Activated CD4-positive, alpha-beta memory T cell treated with anti-CD3 and anti-CD28 coated beads, Interleukin-2, amount 10 ng/mL, durations not matched to agents 7 days and 5 days (primary cell): ENCODE measurements at regions not wholly inside any gene's neighbourhood (a gene's known extent, or its start where the extent isn't known, plus 50 kb on each side); places are given as distances from the start of the nearest gene placed in this dataset.
A peak's percentile ranks its signal among the peaks of the same experiment; 100 is the strongest.
"Not testable (repeated sequence)": the region's sequence is repeated elsewhere in the genome, so short reads cannot be mapped to it uniquely, and the experiment has no call there.

Source experiments
- CTCF ChIA-PET: fragments of 350-600 bp; sonication (Branson Sonifier 250); formaldehyde crosslinking; loops from one replicate; lab custom pipeline; 2021; ENCODE audit warnings: antibody characterized with exemption, inconsistent platforms; lab: Charles Lee
- POLR2A ChIA-PET: fragments of 350-600 bp; sonication (Branson Sonifier 250); formaldehyde crosslinking; loops from one replicate; lab custom pipeline; 2021; ENCODE audit warnings: antibody characterized with exemption; lab: Charles Lee
- DNase-seq: peaks from one replicate; pipeline ENCODE4 v3.0.0-alpha.2; 2020
- H3K27ac Mint-ChIP-seq: one replicate; pipeline ENCODE4 v1.8.0; 2021; ENCODE audit warnings: mild to moderate bottlenecking, mixed read lengths
- H3K27me3 Mint-ChIP-seq: one replicate; pipeline ENCODE4 v1.8.0; 2021; ENCODE audit warnings: mixed read lengths
- H3K36me3 Mint-ChIP-seq: one replicate; pipeline ENCODE4 v1.8.0; 2021; ENCODE audit warnings: low read depth, mixed read lengths
- H3K4me1 Mint-ChIP-seq: one replicate; pipeline ENCODE4 v1.8.0; 2021; ENCODE audit warnings: mixed read lengths
- H3K4me3 Mint-ChIP-seq: one replicate; pipeline ENCODE4 v1.8.0; 2021; ENCODE audit warnings: mild to moderate bottlenecking, mixed read lengths
- H3K9me3 Mint-ChIP-seq: one replicate; pipeline ENCODE4 v1.8.0; 2021; ENCODE audit warnings: mixed read lengths

- H3K4me1 Mint-ChIP-seq = no peaks in the 10 kb centered on the region
- H3K9me3 Mint-ChIP-seq = no peaks in the 10 kb centered on the region
- no peak overlapping the region for H3K4me3 Mint-ChIP-seq
- ChIA-PET CTCF (no interaction called here), POLR2A (no interaction called here)
- no peak for DNase-seq
- no peaks in the 10 kb centered on the region for H3K36me3 Mint-ChIP-seq
- H3K27ac Mint-ChIP-seq = no peak overlapping the region
- peaks cover 7% of the 10 kb centered on the region for H3K27me3 Mint-ChIP-seq
These were observed 248.9 kb downstream of the SMARCA2 start for GRCh38 chr9:2264081-2264480.

GRCh38 chr9:2267181-2267745, 252.1 kb downstream of the SMARCA2 start:
- H3K9me3 Mint-ChIP-seq = no peaks in the 10 kb centered on the region
- CTCF ChIA-PET = no interaction called here

GRCh38 chr9:2269778-2270177, 254.6 kb downstream of the SMARCA2 start:
- Mint-ChIP-seq H3K9me3 (no peaks in the 10 kb centered on the region), H3K4me1 (peaks cover 3% of the 10 kb centered on the region), H3K27me3 (peaks cover 2% of the 10 kb centered on the region), H3K4me3 (no peak overlapping the region), H3K27ac (no peak overlapping the region), H3K36me3 (no peaks in the 10 kb centered on the region)
- ChIA-PET POLR2A (no interaction called here), CTCF (no interaction called here)
- no peak for DNase-seq

More at GRCh38 chr9:2267181-2267745, 252.1 kb downstream of the SMARCA2 start:
- no peak for DNase-seq
- peaks cover 3% of the 10 kb centered on the region for H3K4me1 Mint-ChIP-seq
- H3K36me3 Mint-ChIP-seq = no peaks in the 10 kb centered on the region
- no peak overlapping the region for H3K27ac Mint-ChIP-seq
- POLR2A ChIA-PET = no interaction called here
- peaks cover 6% of the 10 kb centered on the region for H3K27me3 Mint-ChIP-seq
- no peak overlapping the region for H3K4me3 Mint-ChIP-seq

GRCh38 chr9:2270565-2270964, 255.4 kb downstream of the SMARCA2 start:
- Mint-ChIP-seq H3K9me3 (no peaks in the 10 kb centered on the region), H3K27me3 (peaks cover 2% of the 10 kb centered on the region), H3K4me1 (peaks cover 3% of the 10 kb centered on the region), H3K4me3 (no peak overlapping the region), H3K27ac (no peak overlapping the region), H3K36me3 (no peaks in the 10 kb centered on the region)
- no peak for DNase-seq
- ChIA-PET POLR2A (no interaction called here), CTCF (no interaction called here)

GRCh38 chr9:2271426-2271825, 256.3 kb downstream of the SMARCA2 start:
- H3K36me3 Mint-ChIP-seq = no peaks in the 10 kb centered on the region
- H3K9me3 Mint-ChIP-seq = no peaks in the 10 kb centered on the region
- peaks cover 2% of the 10 kb centered on the region for H3K27me3 Mint-ChIP-seq
- ChIA-PET POLR2A (no interaction called here), CTCF (no interaction called here)
- peaks cover 3% of the 10 kb centered on the region for H3K4me1 Mint-ChIP-seq
- H3K27ac Mint-ChIP-seq = no peak overlapping the region
- peak; percentile 17 for DNase-seq
- no peak overlapping the region for H3K4me3 Mint-ChIP-seq

GRCh38 chr9:2274762-2275161, 259.6 kb downstream of the SMARCA2 start:
- no peak overlapping the region for H3K27ac Mint-ChIP-seq
- H3K4me1 Mint-ChIP-seq = peaks cover 3% of the 10 kb centered on the region
- no peaks in the 10 kb centered on the region for H3K36me3 Mint-ChIP-seq
- DNase-seq = no peak
- CTCF ChIA-PET = no interaction called here
- H3K27me3 Mint-ChIP-seq = no peaks in the 10 kb centered on the region
- no peaks in the 10 kb centered on the region for H3K9me3 Mint-ChIP-seq
- no peak overlapping the region for H3K4me3 Mint-ChIP-seq
- POLR2A ChIA-PET = no interaction called here

- no peak overlapping the region for H3K27ac Mint-ChIP-seq
- CTCF ChIA-PET = no interaction called here
- H3K4me1 Mint-ChIP-seq = peaks cover under 1% of the 10 kb centered on the region
These were observed 261.1 kb downstream of the SMARCA2 start for GRCh38 chr9:2276296-2276695.

GRCh38 chr9:2277133-2277532, 262.0 kb downstream of the SMARCA2 start:
- POLR2A ChIA-PET, H3K9me3 Mint-ChIP-seq, CTCF ChIA-PET, H3K36me3 Mint-ChIP-seq, DNase-seq, H3K4me1 Mint-ChIP-seq, H3K27ac Mint-ChIP-seq, H3K27me3 Mint-ChIP-seq, H3K4me3 Mint-ChIP-seq: not testable (repeated sequence)

More at GRCh38 chr9:2276296-2276695, 261.1 kb downstream of the SMARCA2 start:
- POLR2A ChIA-PET = no interaction called here
- H3K9me3 Mint-ChIP-seq = no peaks in the 10 kb centered on the region
- DNase-seq = no peak
- H3K4me3 Mint-ChIP-seq = no peak overlapping the region
- no peaks in the 10 kb centered on the region for H3K36me3 Mint-ChIP-seq
- H3K27me3 Mint-ChIP-seq = no peaks in the 10 kb centered on the region

- H3K9me3 Mint-ChIP-seq, H3K4me3 Mint-ChIP-seq, H3K27me3 Mint-ChIP-seq, DNase-seq, H3K27ac Mint-ChIP-seq, H3K4me1 Mint-ChIP-seq, CTCF ChIA-PET, H3K36me3 Mint-ChIP-seq, POLR2A ChIA-PET: not testable (repeated sequence)
These were observed 262.5 kb downstream of the SMARCA2 start for GRCh38 chr9:2277644-2278043.

GRCh38 chr9:2279138-2279537, 264.0 kb downstream of the SMARCA2 start:
- CTCF ChIA-PET, H3K9me3 Mint-ChIP-seq, POLR2A ChIA-PET, DNase-seq, H3K27ac Mint-ChIP-seq, H3K4me1 Mint-ChIP-seq, H3K4me3 Mint-ChIP-seq, H3K27me3 Mint-ChIP-seq, H3K36me3 Mint-ChIP-seq: not testable (repeated sequence)

GRCh38 chr9:2281031-2281802, 266.1 kb downstream of the SMARCA2 start:
- Mint-ChIP-seq H3K27ac (no peak overlapping the region), H3K27me3 (peaks cover 6% of the 10 kb centered on the region), H3K4me1 (no peaks in the 10 kb centered on the region), H3K4me3 (no peak overlapping the region), H3K9me3 (no peaks in the 10 kb centered on the region), H3K36me3 (no peaks in the 10 kb centered on the region)
- ChIA-PET CTCF (interaction anchor here (0.7 kb wide), 1 partner anchor 49 kb away, joined by 4 read pairs; no protein-coding TSS in a partner anchor), POLR2A (no interaction called here)
- DNase-seq = no peak

GRCh38 chr9:2281803-2282185, 266.6 kb downstream of the SMARCA2 start:
- no peak for DNase-seq
- Mint-ChIP-seq H3K4me1 (no peaks in the 10 kb centered on the region), H3K4me3 (no peak overlapping the region), H3K27ac (no peak overlapping the region), H3K27me3 (peaks cover 6% of the 10 kb centered on the region), H3K36me3 (no peaks in the 10 kb centered on the region), H3K9me3 (no peaks in the 10 kb centered on the region)
- CTCF ChIA-PET = interaction anchor here (0.7 kb wide), 1 partner anchor 50 kb away, joined by 4 read pairs; no protein-coding TSS in a partner anchor
- POLR2A ChIA-PET = no interaction called here

GRCh38 chr9:2284770-2285169, 269.6 kb downstream of the SMARCA2 start:
- no peaks in the 10 kb centered on the region for H3K9me3 Mint-ChIP-seq
- peaks cover 9% of the 10 kb centered on the region for H3K27me3 Mint-ChIP-seq
- no peaks in the 10 kb centered on the region for H3K4me1 Mint-ChIP-seq
- H3K4me3 Mint-ChIP-seq = no peak overlapping the region
- H3K36me3 Mint-ChIP-seq = no peaks in the 10 kb centered on the region
- H3K27ac Mint-ChIP-seq = no peak overlapping the region
- DNase-seq = no peak
- ChIA-PET CTCF (no interaction called here), POLR2A (no interaction called here)
